Progenitor cell of endocrine pancreas (in vitro differentiated cells): ENCODE measurements at regions not wholly inside any gene's neighbourhood (a gene's known extent, or its start where the extent isn't known, plus 50 kb on each side); places are given as distances from the start of the nearest gene placed in this dataset.

Experiments
- DNase-seq: peaks from one replicate; pipeline ENCODE4 v3.0.0; 2021; ENCODE audit warnings: low spot score; ENCODE audit not compliant: unreplicated experiment
- H3K27ac Mint-ChIP-seq: 2 replicates; pipeline ENCODE4 v1.8.0; 2021; ENCODE audit warnings: mild to moderate bottlenecking, moderate library complexity, mixed read lengths
- H3K27me3 Mint-ChIP-seq: 2 replicates; pipeline ENCODE4 v1.8.0; 2021; ENCODE audit warnings: mixed read lengths
- H3K36me3 Mint-ChIP-seq: 2 replicates; pipeline ENCODE4 v1.8.0; 2022; ENCODE audit warnings: mixed read lengths; ENCODE audit not compliant: insufficient read depth
- H3K4me1 Mint-ChIP-seq: 2 replicates; pipeline ENCODE4 v1.8.0; 2021; ENCODE audit warnings: low read depth, mixed read lengths
- H3K4me3 Mint-ChIP-seq: 2 replicates; pipeline ENCODE4 v1.8.0; 2021; ENCODE audit warnings: low read depth, mild to moderate bottlenecking, moderate library complexity, mixed read lengths
- H3K9me3 Mint-ChIP-seq: 2 replicates; pipeline ENCODE4 v1.8.0; 2021; ENCODE audit warnings: low read depth, mixed read lengths
- CTCF ChIP-seq: fragments of 200-600 bp; sonication (generic); IDR thresholded peaks from one replicate; pipeline ENCODE4 v1.5.0; 2021; ENCODE audit warnings: antibody characterized with exemption, mild to moderate bottlenecking; ENCODE audit not compliant: unreplicated experiment

DNA sequence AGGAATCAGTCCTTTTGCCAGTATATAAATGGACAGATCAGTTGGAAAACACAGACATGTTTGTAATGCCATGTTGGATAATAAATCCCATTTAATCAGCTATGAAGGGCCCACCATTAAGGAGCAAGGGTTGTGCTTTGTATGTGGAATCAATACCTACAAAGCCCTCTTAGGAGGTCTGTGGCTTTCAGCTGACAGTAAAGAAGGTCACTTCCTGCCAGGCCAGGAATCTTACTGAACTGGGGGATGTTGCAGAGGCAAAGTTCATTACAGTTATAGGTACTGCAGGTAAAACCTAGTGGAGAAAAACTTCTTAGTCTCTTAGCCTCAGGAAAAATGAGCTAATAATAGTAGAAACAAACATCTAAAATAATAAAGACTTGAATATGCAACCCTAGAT lies 129.5 kb downstream of the FAM76B start:
- no peaks in the 10 kb centered on the region for H3K36me3 Mint-ChIP-seq
- DNase-seq, result no peak

DNA sequence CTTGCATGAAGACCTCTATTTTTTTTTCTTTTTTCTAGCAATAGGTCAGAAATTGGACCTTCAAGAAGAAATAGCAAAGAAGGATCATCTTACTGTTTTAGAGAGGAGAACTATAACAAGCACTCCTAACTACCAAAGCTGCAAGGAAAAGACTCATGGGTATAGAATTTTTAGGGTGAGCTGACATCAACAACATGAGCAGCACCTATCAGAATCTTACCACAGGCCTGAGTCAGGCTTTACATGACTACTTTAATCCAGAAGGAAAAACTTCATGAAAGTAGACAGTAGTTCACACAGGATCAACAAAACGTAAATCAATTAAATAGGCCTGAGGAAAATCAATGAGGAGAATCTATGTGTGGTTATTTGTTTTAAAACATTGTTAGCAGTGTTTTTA lies 130.5 kb downstream of the FAM76B start:
- Mint-ChIP-seq H3K27me3 (no peaks in the 10 kb centered on the region), H3K27ac (no peak overlapping the region)
- TF ChIP-seq CTCF, result no peak

More for the DNA sequence above, 129.5 kb downstream of the FAM76B start:
- H3K27me3 Mint-ChIP-seq, result no peaks in the 10 kb centered on the region
- TF ChIP-seq CTCF, result no peak
- no peak overlapping the region for H3K27ac Mint-ChIP-seq
- peaks cover 12% of the 10 kb centered on the region for H3K4me1 Mint-ChIP-seq
- H3K4me3 Mint-ChIP-seq, result no peak overlapping the region
- no peaks in the 10 kb centered on the region for H3K9me3 Mint-ChIP-seq

GRCh38 chr11:95655536-95655935 lies 134.0 kb downstream of the FAM76B start:
- Mint-ChIP-seq H3K36me3 (no peaks in the 10 kb centered on the region), H3K4me1 (peaks cover 18% of the 10 kb centered on the region), H3K27ac (no peak overlapping the region), H3K9me3 (no peaks in the 10 kb centered on the region), H3K4me3 (no peak overlapping the region), H3K27me3 (no peaks in the 10 kb centered on the region)
- TF ChIP-seq CTCF, result no peak
- DNase-seq, result no peak

More for the DNA sequence above, 130.5 kb downstream of the FAM76B start:
- Mint-ChIP-seq H3K36me3 (no peaks in the 10 kb centered on the region), H3K4me1 (peaks cover 12% of the 10 kb centered on the region), H3K4me3 (no peak overlapping the region), H3K9me3 (no peaks in the 10 kb centered on the region)
- no peak for DNase-seq

DNA sequence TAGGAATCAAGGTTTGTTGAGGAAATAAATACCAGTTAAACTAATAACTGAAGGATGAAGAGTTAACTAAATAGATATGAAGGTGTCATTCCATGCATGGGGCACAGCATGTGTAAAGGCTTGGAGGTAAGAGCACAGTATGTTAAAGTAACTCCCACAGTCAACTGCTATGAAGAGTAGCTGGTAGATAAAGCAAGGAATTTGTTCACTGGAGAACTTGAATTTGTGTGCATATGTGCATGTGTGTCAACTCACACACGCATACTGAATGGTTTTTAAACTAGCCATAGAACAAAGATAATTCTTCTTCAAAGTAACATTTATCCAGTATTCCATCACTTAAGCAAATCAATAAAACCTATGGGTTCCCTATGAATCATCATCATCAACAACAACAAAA lies 135.9 kb downstream of the FAM76B start:
- Mint-ChIP-seq H3K27me3 (no peaks in the 10 kb centered on the region), H3K9me3 (no peaks in the 10 kb centered on the region), H3K4me3 (no peak overlapping the region), H3K36me3 (no peaks in the 10 kb centered on the region), H3K4me1 (peaks cover 5% of the 10 kb centered on the region), H3K27ac (no peak overlapping the region)
- TF ChIP-seq CTCF, result no peak
- no peak for DNase-seq

DNA sequence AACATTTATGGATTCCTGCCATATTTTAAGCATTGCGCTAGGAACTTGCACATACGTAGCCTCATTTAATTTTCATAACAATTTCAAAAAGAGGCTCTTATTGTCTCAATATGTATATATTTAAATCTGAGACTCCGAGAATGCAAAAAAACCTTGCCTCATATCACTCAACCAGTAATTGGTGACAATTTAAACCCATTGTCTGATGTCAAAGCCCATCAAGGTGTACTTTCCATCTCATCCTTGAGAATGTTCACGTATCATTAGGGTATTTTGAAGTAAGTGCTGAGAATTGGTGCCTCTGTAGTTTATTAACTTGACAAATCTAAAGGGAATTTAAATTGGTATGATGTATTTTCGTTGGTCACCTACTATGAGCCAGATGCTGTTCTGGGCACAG lies 136.5 kb downstream of the FAM76B start:
- Mint-ChIP-seq H3K27me3 (no peaks in the 10 kb centered on the region), H3K36me3 (no peaks in the 10 kb centered on the region), H3K27ac (no peak overlapping the region), H3K4me3 (no peak overlapping the region), H3K4me1 (peaks cover 5% of the 10 kb centered on the region), H3K9me3 (no peaks in the 10 kb centered on the region)
- no peak for TF ChIP-seq CTCF
- no peak for DNase-seq
